ENCODE measurements at regions not wholly inside any gene's neighbourhood (a gene's known extent, or its start where the extent isn't known, plus 50 kb on each side); places are given as distances from the start of the nearest gene placed in this dataset.

- no peak for TF ChIP-seq CTCF (IDR thresholded peaks at IDR 0.05)
- no peak for TF ChIP-seq ZFX (IDR thresholded peaks at IDR 0.05; ENCODE audit: borderline replicate concordance)
These were observed 495.0 kb downstream of the TMX3 start for GRCh38 chr18:68219872-68220271.
